ENCODE measurements at regions not wholly inside any gene's neighbourhood (a gene's known extent, or its start where the extent isn't known, plus 50 kb on each side); places are given as distances from the start of the nearest gene placed in this dataset.

GRCh38 chr9:91477106-91477505, 53.5 kb upstream of the NFIL3 start:
- no peak overlapping the region for H3K4me3 ChIP-seq

GRCh38 chr9:91474656-91475055, 51.0 kb upstream of the NFIL3 start:
- no peaks in the 10 kb centered on the region; the same call in 1 of the 2 replicates for H3K27me3 ChIP-seq
- DNase-seq = no peak
- H3K9me3 ChIP-seq = no peaks in the 10 kb centered on the region
- no peaks in the 10 kb centered on the region for H3K36me3 ChIP-seq
- H3K4me3 ChIP-seq = no peak overlapping the region

More at GRCh38 chr9:91477106-91477505, 53.5 kb upstream of the NFIL3 start:
- DNase-seq = no peak
- Histone ChIP-seq H3K9me3 (no peaks in the 10 kb centered on the region), H3K27me3 (no peaks in the 10 kb centered on the region; the same call in 1 of the 2 replicates), H3K36me3 (no peaks in the 10 kb centered on the region)
